Heart right ventricle (tissue), 16 donors: ENCODE measurements at regions not wholly inside any gene's neighbourhood (a gene's known extent, or its start where the extent isn't known, plus 50 kb on each side); places are given as distances from the start of the nearest gene placed in this dataset.
"Not testable (repeated sequence)": the region's sequence is repeated elsewhere in the genome, so short reads cannot be mapped to it uniquely, and the experiment has no call there.

Experiments
- ATAC-seq, 8 donors: fragments of 200-7000 bp; cut with Tn5 transposase; one replicate each; pipeline ENCODE4 v1.9.1; 2020; ENCODE audit warnings: mild to moderate bottlenecking in 8 of 8, moderate library complexity in 8 of 8, moderate number of reproducible peaks in 1 of 8
- DNase-seq, 2 donors: peaks; one replicate each; pipeline ENCODE4 v3.0.0-alpha.2; 2020
- H3K27ac ChIP-seq, 10 donors: fragments of 200-600 bp; sonication (generic) in 2 of 10; one replicate each; pipeline versions ENCODE4 v1.5.0 to v1.8.0; 2020 to 2022; ENCODE audit warnings: mild to moderate bottlenecking in 3 of 10
- H3K27me3 ChIP-seq, 7 donors: fragments of 200-600 bp; one replicate each; pipeline ENCODE4 v1.8.0; 2021 to 2022; ENCODE audit warnings: mild to moderate bottlenecking in 2 of 7
- H3K36me3 ChIP-seq, 9 donors: fragments of 200-600 bp; sonication (generic) in 1 of 9; one replicate each; pipeline versions ENCODE4 v1.5.0 to v1.8.0; 2020 to 2022; ENCODE audit warnings: mild to moderate bottlenecking in 2 of 9
- H3K4me1 ChIP-seq, 9 donors: fragments of 200-600 bp; sonication (generic) in 1 of 9; one replicate each; pipeline versions ENCODE4 v1.5.0 to v1.8.0; 2020 to 2022; ENCODE audit warnings: mild to moderate bottlenecking in 4 of 9
- H3K4me3 ChIP-seq, 10 donors: fragments of 200-600 bp; sonication (generic) in 2 of 10; one replicate each; pipeline versions ENCODE4 v1.5.0 to v1.8.0; 2020 to 2022; ENCODE audit warnings: mild to moderate bottlenecking in 7 of 10, moderate library complexity in 2 of 10
- H3K9me3 ChIP-seq, 11 donors: fragments of 200-600 bp in 10 of 11; sonication (generic) in 2 of 11; one replicate each; pipeline versions ENCODE4 v1.5.0 to v1.8.0; 2013 to 2022; ENCODE audit warnings: mild to moderate bottlenecking in 2 of 11, control low read depth in 1 of 11, moderate library complexity in 1 of 11
- WGBS, 2 donors: extraction: QIAGEN DNeasy Blood & Tissue Kit; methylation state at CpG; one replicate each; pipeline ENCODE4 v1.1.7; 2013; ENCODE audit warnings: inconsistent platforms in 1 of 2; 5-methylcytosine and 5-hydroxymethylcytosine counted together
- intact Hi-C, 10 donors: fragments of 100-400 bp; cut with DNase I; formaldehyde crosslinking; loops; one replicate each; pipeline versions ENCODE4 v1.11.1 to v1.14.2; 2022
- TF ChIP-seq, protein P1 (sequence below), 9 donors: fragments of 200-600 bp; sonication (generic) in 2 of 9; IDR thresholded peaks; one replicate each; pipeline versions ENCODE4 v1.5.0 to v1.8.0; 2021 to 2022; ENCODE audit warnings: antibody characterized with exemption in 9 of 9, mild to moderate bottlenecking in 5 of 9, moderate library complexity in 1 of 9
- donor health status: Arrhythmogenic right ventricular cardiomyopathy.
- donor health status: ischemic (EF 13 %, LVEDD 7.1; RV severe dilation, severe dysfunction).
- donor health status: healthy with polysubstance abuse.
- donor health status: DM: no; HTN: yes; CAD: no.
- donor health status: DM: no; HTN: no; CAD: no.
- donor health status: ischemic (EF 25% LVEDD 6.9; RV normal size, moderate dysfunction).
- donor health status: ischemic (EF 25% LVEDD 5.7; RV mildly dilated, moderate dysfunction).
- donor health status: healthy.
- donor health status: DM: yes; HTN: yes; CAD: no.
- donor health status: Ischemic cardiomyopathy.
- donor health status: ischemic (EF 35%, LVEDD 5.7; RV mildly dilated, moderate dysfunction).
- donor health status: nonischemic (EF 11% LVEDD 7.7; RV severe dilation, severe dysfunction).
- donor health status: DM: yes; HTN: yes; CAD: no.
- donor health status: PGD.
- donor health status: ischemic (EF 29% LVEDD 5.4; RV normal size, mild dysfunction).
- donor health status: nonischemic (EF 23%, LVEDD 6.1; RV moderate dilation, normal function).

DNA sequence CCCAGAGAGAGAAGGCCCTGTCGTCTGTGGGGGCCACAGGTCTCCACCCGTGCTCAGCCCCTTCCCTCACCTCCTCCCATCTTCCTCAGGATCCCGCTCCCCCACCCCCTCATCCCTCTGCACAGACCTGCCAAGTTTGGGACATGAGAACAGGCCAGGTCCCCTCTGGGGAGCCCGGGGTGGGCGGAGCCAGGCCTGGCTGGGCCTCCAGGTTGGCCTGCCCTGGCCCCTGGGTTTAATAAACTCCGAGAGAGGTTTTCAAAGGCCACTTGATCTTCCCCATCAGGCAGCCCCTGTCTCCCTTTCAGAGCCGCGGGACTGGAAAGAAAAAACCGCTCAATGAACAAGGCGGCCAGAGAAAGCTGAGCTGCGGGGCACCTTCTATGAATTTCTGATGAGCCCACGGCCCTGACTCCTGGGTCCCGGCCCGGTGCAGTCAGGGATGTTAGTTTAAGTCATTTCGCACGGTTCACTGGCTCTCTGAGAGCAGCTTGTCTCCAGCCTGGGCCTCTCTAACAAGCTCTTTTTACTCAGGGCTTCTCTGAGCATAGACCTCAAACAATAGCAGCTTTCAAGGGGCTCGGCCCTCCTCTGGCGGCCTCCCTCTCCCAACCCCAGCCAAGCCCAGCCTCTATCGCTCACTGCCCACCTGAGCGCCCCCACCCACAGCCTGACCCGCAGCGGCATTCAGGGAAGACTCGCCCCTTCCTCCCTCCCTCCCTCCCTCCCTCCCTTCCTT, 64.8 kb downstream of the RPUSD4 start:
- 58 to 66% methylated on average over 23 of the region's 23 CpGs for WGBS, 2 donors
- Histone ChIP-seq H3K4me1 (peaks cover 0 to 8% (median 0%) of the 10 kb centered on the region in 9 donors), H3K36me3 (no peaks in the 10 kb centered on the region), H3K9me3 (peaks cover 0 to 5% (median 0%) of the 10 kb centered on the region in 11 donors), H3K4me3 (no peak overlapping the region), H3K27me3 (no peaks in the 10 kb centered on the region), H3K27ac (no peak overlapping the region)
- DNase-seq (no peak), ATAC-seq (peak in 1 of 8 donors; percentile 47)
- intact Hi-C loops: no loop called here
- TF ChIP-seq, protein P1, sequence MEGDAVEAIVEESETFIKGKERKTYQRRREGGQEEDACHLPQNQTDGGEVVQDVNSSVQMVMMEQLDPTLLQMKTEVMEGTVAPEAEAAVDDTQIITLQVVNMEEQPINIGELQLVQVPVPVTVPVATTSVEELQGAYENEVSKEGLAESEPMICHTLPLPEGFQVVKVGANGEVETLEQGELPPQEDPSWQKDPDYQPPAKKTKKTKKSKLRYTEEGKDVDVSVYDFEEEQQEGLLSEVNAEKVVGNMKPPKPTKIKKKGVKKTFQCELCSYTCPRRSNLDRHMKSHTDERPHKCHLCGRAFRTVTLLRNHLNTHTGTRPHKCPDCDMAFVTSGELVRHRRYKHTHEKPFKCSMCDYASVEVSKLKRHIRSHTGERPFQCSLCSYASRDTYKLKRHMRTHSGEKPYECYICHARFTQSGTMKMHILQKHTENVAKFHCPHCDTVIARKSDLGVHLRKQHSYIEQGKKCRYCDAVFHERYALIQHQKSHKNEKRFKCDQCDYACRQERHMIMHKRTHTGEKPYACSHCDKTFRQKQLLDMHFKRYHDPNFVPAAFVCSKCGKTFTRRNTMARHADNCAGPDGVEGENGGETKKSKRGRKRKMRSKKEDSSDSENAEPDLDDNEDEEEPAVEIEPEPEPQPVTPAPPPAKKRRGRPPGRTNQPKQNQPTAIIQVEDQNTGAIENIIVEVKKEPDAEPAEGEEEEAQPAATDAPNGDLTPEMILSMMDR (IDR thresholded peaks at IDR 0.05): no peak

DNA sequence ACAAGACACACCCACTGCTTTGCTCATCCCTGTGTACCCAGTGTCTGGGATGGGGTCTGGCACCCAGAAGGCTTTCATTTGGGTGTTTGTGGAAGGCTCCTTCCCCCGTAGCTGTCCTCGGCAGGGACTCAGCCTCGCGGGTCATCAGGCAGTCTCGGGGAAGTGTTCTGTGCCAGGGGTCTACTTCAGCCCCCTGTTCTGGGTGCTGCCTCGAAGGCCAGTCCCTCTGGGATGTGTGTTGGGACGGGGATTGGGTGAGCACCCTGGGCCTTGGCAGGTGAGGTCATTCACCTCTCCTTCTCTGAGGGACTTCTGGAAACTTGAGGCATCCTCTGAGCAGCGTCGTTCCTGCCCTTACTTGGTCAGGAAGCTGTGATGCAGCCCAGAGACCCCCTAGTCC, 65.5 kb downstream of the RPUSD4 start:
- no peaks in the 10 kb centered on the region for H3K27me3 ChIP-seq
- peaks cover 0 to 13% (median 4%) of the 10 kb centered on the region in 9 donors for H3K4me1 ChIP-seq
- H3K27ac ChIP-seq: no peak overlapping the region
- H3K4me3 ChIP-seq: no peak overlapping the region
- DNase-seq: no peak
- intact Hi-C loops: no loop called here
- no peaks in the 10 kb centered on the region for H3K36me3 ChIP-seq
- TF ChIP-seq, protein P1 (IDR thresholded peaks at IDR 0.05): no peak
- no peaks in the 10 kb centered on the region for H3K9me3 ChIP-seq
- ATAC-seq: no peak
- 76 to 81% methylated on average over 9 of the region's 9 CpGs for WGBS, 2 donors

DNA sequence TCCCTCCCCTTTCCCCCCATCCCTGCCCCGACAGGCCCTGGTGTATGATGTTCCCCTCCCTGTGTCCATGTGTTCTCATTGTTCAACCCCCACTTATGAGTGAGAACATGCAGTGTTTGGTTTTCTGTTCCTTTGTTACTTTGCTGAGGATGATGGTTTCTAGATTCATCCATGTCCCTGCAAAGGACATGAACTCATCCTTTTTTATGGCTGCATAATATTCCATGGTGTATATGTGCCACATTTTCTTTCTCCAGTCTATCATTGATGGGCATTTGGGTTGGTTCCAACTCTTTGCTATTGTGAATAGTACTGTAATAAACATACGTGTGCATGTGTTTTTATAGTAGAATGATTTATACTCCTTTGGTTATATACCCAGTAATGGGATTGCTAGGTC, 68.0 kb downstream of the RPUSD4 start:
- H3K9me3 ChIP-seq, H3K36me3 ChIP-seq, H3K4me3 ChIP-seq, H3K27me3 ChIP-seq, intact Hi-C loops, H3K27ac ChIP-seq, ATAC-seq, DNase-seq: not testable (repeated sequence)
- peaks cover 0 to 37% (median 28%) of the 10 kb centered on the region in 9 donors for H3K4me1 ChIP-seq
- WGBS, 2 donors: 85 to 93% methylated on average over 2 of the region's 2 CpGs

DNA sequence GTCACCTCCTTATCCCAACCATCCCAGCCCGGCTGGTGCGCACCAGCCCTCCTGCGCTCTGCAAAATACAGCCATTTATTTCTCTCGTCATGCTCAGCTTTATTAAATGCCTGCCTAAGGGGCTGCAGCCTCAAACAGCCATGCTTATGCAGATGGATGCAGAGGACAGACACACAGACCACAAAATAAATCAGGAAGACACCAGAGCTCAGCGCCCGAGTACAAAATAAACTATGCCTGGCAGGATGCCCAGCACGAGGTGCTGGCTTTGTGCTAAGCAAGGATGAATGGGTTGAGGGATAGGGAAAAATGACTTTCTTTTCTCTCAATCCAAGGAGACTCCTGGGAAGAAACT, 70.5 kb downstream of the RPUSD4 start:
- H3K27ac ChIP-seq: no peak overlapping the region
- DNase-seq: peak; percentile 57 to 60
- H3K27me3 ChIP-seq: peaks cover 0 to 10% (median 0%) of the 10 kb centered on the region in 7 donors
- intact Hi-C loops: no loop called here
- peaks cover 5 to 54% (median 36%) of the 10 kb centered on the region in 9 donors for H3K4me1 ChIP-seq
- no peaks in the 10 kb centered on the region for H3K36me3 ChIP-seq
- H3K4me3 ChIP-seq: no peak overlapping the region
- peak in 5 of 8 donors; percentile 11 to 68 (median 42) for ATAC-seq
- TF ChIP-seq, protein P1 (IDR thresholded peaks at IDR 0.05): no peak
- 23 to 24% methylated on average over 7 of the region's 7 CpGs for WGBS, 2 donors
- H3K9me3 ChIP-seq: no peaks in the 10 kb centered on the region
